ENCODE measurements at regions not wholly inside any gene's neighbourhood (a gene's known extent, or its start where the extent isn't known, plus 50 kb on each side); places are given as distances from the start of the nearest gene placed in this dataset.

DNA sequence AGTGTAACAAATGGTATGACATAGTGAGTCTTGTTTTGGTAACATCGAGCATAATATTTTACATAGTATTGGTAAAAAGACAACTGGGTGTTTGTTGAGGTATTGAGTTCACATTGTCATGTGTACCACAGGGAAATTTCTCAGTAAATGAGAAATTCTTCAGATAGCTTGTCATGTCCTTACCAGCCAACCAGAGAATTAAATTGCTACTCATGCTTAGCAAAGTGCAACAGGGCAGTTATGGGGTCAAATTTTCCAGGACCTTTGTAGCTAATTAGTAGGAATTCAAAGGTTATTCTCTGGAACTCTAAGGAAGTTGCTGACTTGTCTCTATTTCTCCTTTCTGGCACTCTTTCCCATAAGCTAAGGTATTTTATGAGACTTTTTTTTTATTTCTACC is 595.7 kb downstream of the EFNA5 start:
- Histone ChIP-seq H3K27me3 (no peaks in the 10 kb centered on the region), H3K4me3 (no peak overlapping the region), H3K9me3 (peaks cover 0 to 13% (median 0%) of the 10 kb centered on the region in 12 donors), H3K27ac (no peak overlapping the region), H3K4me1 (no peaks in the 10 kb centered on the region), H3K36me3 (no peaks in the 10 kb centered on the region)
- TF ChIP-seq, protein P1, sequence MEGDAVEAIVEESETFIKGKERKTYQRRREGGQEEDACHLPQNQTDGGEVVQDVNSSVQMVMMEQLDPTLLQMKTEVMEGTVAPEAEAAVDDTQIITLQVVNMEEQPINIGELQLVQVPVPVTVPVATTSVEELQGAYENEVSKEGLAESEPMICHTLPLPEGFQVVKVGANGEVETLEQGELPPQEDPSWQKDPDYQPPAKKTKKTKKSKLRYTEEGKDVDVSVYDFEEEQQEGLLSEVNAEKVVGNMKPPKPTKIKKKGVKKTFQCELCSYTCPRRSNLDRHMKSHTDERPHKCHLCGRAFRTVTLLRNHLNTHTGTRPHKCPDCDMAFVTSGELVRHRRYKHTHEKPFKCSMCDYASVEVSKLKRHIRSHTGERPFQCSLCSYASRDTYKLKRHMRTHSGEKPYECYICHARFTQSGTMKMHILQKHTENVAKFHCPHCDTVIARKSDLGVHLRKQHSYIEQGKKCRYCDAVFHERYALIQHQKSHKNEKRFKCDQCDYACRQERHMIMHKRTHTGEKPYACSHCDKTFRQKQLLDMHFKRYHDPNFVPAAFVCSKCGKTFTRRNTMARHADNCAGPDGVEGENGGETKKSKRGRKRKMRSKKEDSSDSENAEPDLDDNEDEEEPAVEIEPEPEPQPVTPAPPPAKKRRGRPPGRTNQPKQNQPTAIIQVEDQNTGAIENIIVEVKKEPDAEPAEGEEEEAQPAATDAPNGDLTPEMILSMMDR (IDR thresholded peaks at IDR 0.05): no peak
- no peak for TF ChIP-seq POLR2A (IDR thresholded peaks at IDR 0.05)
- DNase-seq (no peak), ATAC-seq (no peak)
- WGBS, 4 donors: 74 to 87% (median 86%) methylated on average over 1 of the region's 1 CpG
- intact Hi-C loops (cut with DNase I): no loop called here

DNA sequence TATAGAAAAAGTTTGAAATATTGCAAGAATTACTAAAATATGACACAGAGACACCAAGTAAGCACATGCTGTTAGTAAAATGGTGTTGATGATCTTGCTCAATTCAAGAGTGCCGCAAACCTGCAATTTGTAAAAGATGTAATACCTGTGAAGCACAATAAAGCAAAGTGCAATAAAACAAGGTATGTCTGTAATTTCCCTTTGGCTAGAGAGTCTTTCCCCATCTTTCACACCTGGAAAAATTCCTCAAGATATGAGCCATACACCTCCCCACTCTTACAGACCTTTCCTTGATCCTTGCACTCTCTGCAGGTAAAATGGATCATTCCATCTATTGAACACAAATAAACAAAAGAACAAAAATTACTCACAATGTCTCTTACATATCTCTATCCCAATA is 597.8 kb downstream of the EFNA5 start:
- intact Hi-C loops (cut with DNase I): no loop called here
- Histone ChIP-seq H3K27ac (no peak overlapping the region), H3K27me3 (no peaks in the 10 kb centered on the region), H3K9me3 (peaks cover 0 to 13% (median 0%) of the 10 kb centered on the region in 12 donors), H3K4me3 (no peak overlapping the region), H3K4me1 (no peaks in the 10 kb centered on the region), H3K36me3 (no peaks in the 10 kb centered on the region)
- TF ChIP-seq, protein P1 (IDR thresholded peaks at IDR 0.05): no peak
- no peak for TF ChIP-seq POLR2A (IDR thresholded peaks at IDR 0.05)
- DNase-seq (no peak), ATAC-seq (no peak)
- WGBS, 4 donors: 91 to 99% (median 93%) methylated on average over 1 of the region's 1 CpG

DNA sequence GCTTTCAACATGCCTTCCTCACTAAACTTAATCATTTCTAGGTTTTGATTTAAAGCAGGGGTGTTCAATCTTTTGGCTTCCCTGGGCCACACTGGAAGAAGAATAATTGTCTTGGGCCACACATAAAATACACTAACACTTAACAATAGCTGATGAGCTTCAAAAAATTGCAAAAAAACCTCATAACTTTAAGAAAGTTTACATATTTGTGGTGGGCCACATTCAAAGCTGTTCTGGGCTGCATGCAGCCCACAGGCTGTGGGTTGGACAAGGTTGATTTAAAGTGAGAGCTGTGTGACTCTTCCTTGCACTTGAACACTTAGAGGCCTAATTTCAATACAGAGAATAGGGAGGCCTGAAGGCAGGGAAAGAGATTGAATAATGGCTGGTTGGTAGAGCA is 598.3 kb downstream of the EFNA5 start:
- Histone ChIP-seq H3K36me3 (no peaks in the 10 kb centered on the region), H3K4me3 (no peak overlapping the region), H3K4me1 (no peaks in the 10 kb centered on the region), H3K27ac (no peak overlapping the region), H3K27me3 (no peaks in the 10 kb centered on the region), H3K9me3 (peaks cover 0 to 13% (median 0%) of the 10 kb centered on the region in 12 donors)
- ATAC-seq: no peak
- intact Hi-C loops (cut with DNase I): no loop called here
- no peak for DNase-seq
- TF ChIP-seq POLR2A (IDR thresholded peaks at IDR 0.05): no peak
- TF ChIP-seq, protein P1 (IDR thresholded peaks at IDR 0.05): no peak

DNA sequence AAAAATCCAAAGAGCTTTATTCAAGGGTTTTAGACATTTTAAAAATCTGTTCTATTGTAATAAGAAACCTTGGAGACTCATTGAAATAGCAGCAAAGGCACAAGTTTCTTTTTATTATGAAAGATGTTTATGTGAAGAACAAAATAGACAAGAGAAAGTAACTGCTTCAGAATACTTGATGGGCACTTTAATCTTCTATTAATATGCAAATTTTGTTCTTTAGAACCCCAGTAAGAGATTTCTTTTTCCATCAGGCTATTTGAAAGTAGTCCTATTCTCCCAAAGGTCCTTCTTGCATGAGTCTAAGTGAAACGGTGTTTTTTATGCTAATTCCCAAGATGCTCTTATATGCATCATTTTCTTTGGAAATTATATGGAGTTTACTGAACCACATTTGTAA is 602.0 kb downstream of the EFNA5 start:
- no peak for TF ChIP-seq POLR2A (IDR thresholded peaks at IDR 0.05)
- TF ChIP-seq, protein P1 (IDR thresholded peaks at IDR 0.05): no peak
- DNase-seq: no peak
- ATAC-seq: no peak
- Histone ChIP-seq H3K4me3 (no peak overlapping the region), H3K27ac (no peak overlapping the region), H3K9me3 (peaks cover 0 to 13% (median 0%) of the 10 kb centered on the region in 12 donors), H3K27me3 (no peaks in the 10 kb centered on the region), H3K4me1 (no peaks in the 10 kb centered on the region), H3K36me3 (no peaks in the 10 kb centered on the region)
- 44 to 52% (median 48%) methylated on average over 1 of the region's 1 CpG for WGBS, 4 donors
- intact Hi-C loops (cut with DNase I): loop anchor here in 2 of 10 donors (10.0 kb wide), 2 partner anchors 146 to 606 kb away; partner anchors contain the start of gene EFNA5 (in 2 of the 2)
